HCT116 (cell line): ENCODE measurements at regions not wholly inside any gene's neighbourhood (a gene's known extent, or its start where the extent isn't known, plus 50 kb on each side); places are given as distances from the start of the nearest gene placed in this dataset.

ENCODE experiments used
- ATAC-seq: fragments of 200-7000 bp; cut with Tn5 transposase; 2 replicates; pipeline ENCODE4 v1.9.1; 2020; ENCODE audit warnings: mild to moderate bottlenecking, moderate library complexity
- BruUV-seq: library from RNA; stranded (reverse); fragments of 400-500 nt; replicated peaks from 2 replicates; lab custom pipeline; 2021; lab: Mats Ljungman, UMichigan
- CTCF ChIA-PET: fragments of 300-600 bp; sonication (Branson Sonifier 250); formaldehyde crosslinking; loops from one replicate; lab custom pipeline; 2021; ENCODE audit warnings: antibody characterized with exemption; lab: Charles Lee
- POLR2A ChIA-PET: fragments of 300-600, 350-600 bp; sonication (Branson Sonifier 250); formaldehyde crosslinking; loops from one replicate; lab custom pipeline; 2021; ENCODE audit warnings: antibody characterized with exemption; lab: Charles Lee
- RAD21 ChIA-PET, 2 experiments: fragments of 300-600 bp; sonication (Branson Sonifier 250); formaldehyde crosslinking; loops; one replicate each; lab custom pipeline; 2023; ENCODE audit warnings: low total read pairs in 2 of 2; ENCODE audit not compliant: uncharacterized antibody in 2 of 2, unreplicated experiment in 2 of 2, low non-redundant PET in 1 of 2; lab: Charles Lee
- DNase-seq: peaks from one replicate; pipeline ENCODE4 v3.0.0-alpha.2; 2010; ENCODE audit warnings: low read depth, low spot score
- H2AFZ ChIP-seq: fragments of 200-600 bp; shearing (Covaris generic), sonication (generic); 2 replicates; pipeline ENCODE4 v1.6.1; 2017; ENCODE audit warnings: low read depth, mixed run types, mixed read lengths, antibody characterized with exemption, low read length; ENCODE audit not compliant: poor library complexity, severe bottlenecking
- H3K27ac ChIP-seq: 2 replicates; pipeline ENCODE4 v1.5.1; 2012; ENCODE audit warnings: low read depth, low read length
- H3K27me3 ChIP-seq: fragments of 200-600 bp; sonication (generic); 2 replicates; pipeline ENCODE4 v1.6.1; 2016; ENCODE audit warnings: mixed run types, low read length, mixed read lengths; ENCODE audit not compliant: insufficient read depth
- H3K36me3 ChIP-seq, 2 experiments: fragments of 200-500 bp in 1 of 2; fragments of 200-600 bp in 1 of 2; sonication (Bioruptor generic) in 1 of 2; sonication (generic) in 1 of 2; 2 replicates each; pipeline versions ENCODE4 v1.5.1 to v1.6.1; 2014 to 2016; ENCODE audit warnings: low read length in 2 of 2, inconsistent platforms in 1 of 2, mixed read lengths in 1 of 2, mixed run types in 1 of 2; ENCODE audit not compliant: insufficient read depth in 2 of 2, control insufficient read depth in 1 of 2
- H3K4me1 ChIP-seq, 2 experiments: fragments of 200-600 bp in 1 of 2; sonication (generic) in 1 of 2; 2 replicates each; pipeline versions ENCODE4 v1.5.1 to v1.6.1; 2012 to 2017; ENCODE audit warnings: low read length in 2 of 2, inconsistent platforms in 1 of 2, mild to moderate bottlenecking in 1 of 2, mixed read lengths in 1 of 2, mixed run types in 1 of 2, moderate library complexity in 1 of 2; ENCODE audit not compliant: insufficient read depth in 2 of 2, control insufficient read depth in 1 of 2
- H3K4me2 ChIP-seq: fragments of 200-600 bp; sonication (generic); 2 replicates; pipeline ENCODE4 v1.6.1; 2017; ENCODE audit warnings: mixed run types, low read length, mixed read lengths
- H3K4me3 ChIP-seq, 2 experiments: fragments of 200-600 bp in 1 of 2; sonication (generic) in 1 of 2; replicated peaks in 1 of 2; 2 replicates each; pipeline ENCODE4 v1.5.1; 2011 to 2016; ENCODE audit warnings: low read length in 2 of 2, control low read depth in 1 of 2, low read depth in 1 of 2, mild to moderate bottlenecking in 1 of 2, mixed read lengths in 1 of 2, mixed run types in 1 of 2
- H3K79me2 ChIP-seq: fragments of 200-600 bp; sonication (generic); 2 replicates; pipeline ENCODE4 v1.6.1; 2017; ENCODE audit warnings: mild to moderate bottlenecking, mixed run types, low read length, moderate library complexity, mixed read lengths; ENCODE audit not compliant: insufficient read depth
- H3K9ac ChIP-seq: fragments of 200-600 bp; sonication (generic); 2 replicates; pipeline ENCODE4 v1.6.1; 2016; ENCODE audit warnings: low read length, mixed read lengths
- H3K9me2 ChIP-seq: fragments of 200-600 bp; sonication (generic), shearing (Covaris generic); 2 replicates; pipeline ENCODE4 v1.6.1; 2017; ENCODE audit warnings: mixed run types, mild to moderate bottlenecking, moderate library complexity; ENCODE audit not compliant: insufficient read depth
- H3K9me3 ChIP-seq, 2 experiments: fragments of 200-500 bp in 1 of 2; fragments of 200-600 bp in 1 of 2; sonication (Bioruptor generic) in 1 of 2; sonication (generic) in 1 of 2; 2 replicates each; pipeline ENCODE4 v1.6.1; 2014 to 2017; ENCODE audit warnings: low read length in 2 of 2, mixed read lengths in 2 of 2, inconsistent platforms in 1 of 2, low read depth in 1 of 2, mild to moderate bottlenecking in 1 of 2, mixed run types in 1 of 2, moderate library complexity in 1 of 2; ENCODE audit not compliant: control insufficient read depth in 1 of 2, insufficient read depth in 1 of 2
- H4K20me1 ChIP-seq: fragments of 200-600 bp; sonication (generic), shearing (Covaris generic); 2 replicates; pipeline ENCODE4 v1.6.1; 2017; ENCODE audit warnings: mixed run types, mild to moderate bottlenecking, moderate library complexity; ENCODE audit not compliant: insufficient read depth
- CEBPB ChIP-seq: IDR thresholded peaks from 2 replicates; pipeline ENCODE4 v1.6.1; 2012; ENCODE audit warnings: low read depth
- EGR1 ChIP-seq: IDR thresholded peaks from 2 replicates; pipeline ENCODE4 v1.6.1; 2012; ENCODE audit warnings: low read depth
- ELF1 ChIP-seq: IDR thresholded peaks from 2 replicates; pipeline ENCODE4 v1.6.1; 2012; ENCODE audit warnings: low read depth, borderline replicate concordance
- EZH2 ChIP-seq: fragments of 200-600 bp; sonication (generic); IDR thresholded peaks from 2 replicates; pipeline ENCODE4 v1.6.1; 2017; ENCODE audit warnings: antibody characterized with exemption, mixed run types
- JUND ChIP-seq: IDR thresholded peaks from 2 replicates; pipeline ENCODE4 v1.6.1; 2012
- POLR2AphosphoS5 ChIP-seq: IDR thresholded peaks from 2 replicates; pipeline ENCODE4 v1.6.1; 2011; ENCODE audit warnings: mild to moderate bottlenecking, low read depth, low read length, moderate library complexity
- REST ChIP-seq: IDR thresholded peaks from 2 replicates; pipeline ENCODE4 v1.6.1; 2012; ENCODE audit warnings: low read depth
- SRF ChIP-seq: IDR thresholded peaks from 2 replicates; pipeline ENCODE4 v1.6.1; 2012; ENCODE audit warnings: low read depth
- ZBTB33 ChIP-seq: IDR thresholded peaks from 2 replicates; pipeline ENCODE4 v1.6.1; 2011; ENCODE audit warnings: mild to moderate bottlenecking, low read length, moderate library complexity; ENCODE audit not compliant: insufficient replicate concordance; ENCODE audit errors: extremely low read depth
- intact Hi-C: fragments of 100-400 bp; cut with micrococcal nuclease; formaldehyde crosslinking; loops from 2 replicates; pipeline ENCODE4 v1.10.0; 2022
- TF ChIP-seq, protein P1 (sequence below), 3 experiments: fragments of 200-600 bp in 1 of 3; sonication (generic) in 1 of 3; IDR thresholded peaks in 2 of 3; conservative IDR thresholded peaks in 1 of 3; 2 replicates each; pipeline ENCODE4 v1.5.1; 2012 to 2017; ENCODE audit warnings: low read depth in 2 of 3, low read length in 2 of 3, antibody characterized with exemption in 1 of 3, borderline replicate concordance in 1 of 3, control low read depth in 1 of 3, mild to moderate bottlenecking in 1 of 3, mixed read lengths in 1 of 3, mixed run types in 1 of 3, moderate library complexity in 1 of 3; ENCODE audit not compliant: insufficient read depth in 1 of 3

- Histone ChIP-seq H3K36me3 (no peaks in the 10 kb centered on the region), H3K27me3 (no peaks in the 10 kb centered on the region), H4K20me1 (no peaks in the 10 kb centered on the region), H3K9me2 (no peaks in the 10 kb centered on the region), H3K4me1 (no peaks in the 10 kb centered on the region), H2AFZ (no peak overlapping the region), H3K9me3 (no peaks in the 10 kb centered on the region), H3K9ac (no peak overlapping the region), H3K79me2 (no peaks in the 10 kb centered on the region), H3K27ac (no peak overlapping the region), H3K4me3 (no peak overlapping the region), H3K4me2 (no peak overlapping the region)
- TF ChIP-seq, protein P1, sequence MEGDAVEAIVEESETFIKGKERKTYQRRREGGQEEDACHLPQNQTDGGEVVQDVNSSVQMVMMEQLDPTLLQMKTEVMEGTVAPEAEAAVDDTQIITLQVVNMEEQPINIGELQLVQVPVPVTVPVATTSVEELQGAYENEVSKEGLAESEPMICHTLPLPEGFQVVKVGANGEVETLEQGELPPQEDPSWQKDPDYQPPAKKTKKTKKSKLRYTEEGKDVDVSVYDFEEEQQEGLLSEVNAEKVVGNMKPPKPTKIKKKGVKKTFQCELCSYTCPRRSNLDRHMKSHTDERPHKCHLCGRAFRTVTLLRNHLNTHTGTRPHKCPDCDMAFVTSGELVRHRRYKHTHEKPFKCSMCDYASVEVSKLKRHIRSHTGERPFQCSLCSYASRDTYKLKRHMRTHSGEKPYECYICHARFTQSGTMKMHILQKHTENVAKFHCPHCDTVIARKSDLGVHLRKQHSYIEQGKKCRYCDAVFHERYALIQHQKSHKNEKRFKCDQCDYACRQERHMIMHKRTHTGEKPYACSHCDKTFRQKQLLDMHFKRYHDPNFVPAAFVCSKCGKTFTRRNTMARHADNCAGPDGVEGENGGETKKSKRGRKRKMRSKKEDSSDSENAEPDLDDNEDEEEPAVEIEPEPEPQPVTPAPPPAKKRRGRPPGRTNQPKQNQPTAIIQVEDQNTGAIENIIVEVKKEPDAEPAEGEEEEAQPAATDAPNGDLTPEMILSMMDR (IDR thresholded peaks at IDR 0.05 in 2 of 3, conservative IDR thresholded peaks at IDR 0.05 in 1 of 3; ENCODE audit: borderline replicate concordance in 1 of 3, insufficient read depth in 1 of 3, low read depth in 2 of 3, low read length in 2 of 3): no peak
- TF ChIP-seq SRF: no peak
- TF ChIP-seq ELF1: no peak
- no peak for TF ChIP-seq EGR1
- TF ChIP-seq POLR2AphosphoS5: no peak
- TF ChIP-seq REST: no peak
- TF ChIP-seq ZBTB33: no peak
- TF ChIP-seq JUND: no peak
- TF ChIP-seq EZH2: no peak
- TF ChIP-seq CEBPB: no peak
- ChIA-PET RAD21 (no interaction called here), POLR2A (no interaction called here), CTCF (interaction anchor here (2.0 to 3.3 kb wide), 2 partner anchors 205 to 230 kb away, joined by 5 to 38 read pairs; no protein-coding TSS in a partner anchor)
- DNase-seq: no peak
- BruUV-seq: no TSS peak
- intact Hi-C loops: no loop called here
- no peak for ATAC-seq
Measured at GRCh38 chr5:72612810-72613209, 105.6 kb upstream of the ZNF366 start.
